ENCODE measurements at regions not wholly inside any gene's neighbourhood (a gene's known extent, or its start where the extent isn't known, plus 50 kb on each side); places are given as distances from the start of the nearest gene placed in this dataset.

DNA sequence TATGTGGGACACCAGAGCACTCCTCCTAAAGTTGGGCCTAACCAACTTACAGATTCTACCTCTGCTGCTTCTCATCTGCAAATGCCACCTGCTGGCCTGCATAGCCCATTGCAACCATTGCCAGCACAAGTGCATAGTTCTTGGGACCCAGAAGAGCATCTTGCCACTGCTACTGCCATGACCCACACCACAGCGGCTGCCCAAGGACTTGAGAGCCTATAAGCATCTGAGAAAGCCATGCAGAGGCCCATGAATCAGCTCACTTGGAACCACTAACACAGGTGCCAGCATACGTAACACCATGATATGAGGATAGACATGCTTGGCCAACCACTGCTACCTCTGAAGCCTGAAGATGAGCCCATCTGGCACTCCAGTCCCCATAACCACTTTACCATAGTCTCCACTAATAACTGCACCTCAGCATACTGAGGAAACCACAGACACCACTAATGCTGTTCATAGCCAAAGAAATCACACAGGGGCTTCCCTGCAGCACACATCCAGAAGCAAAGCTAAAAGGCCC, 258.1 kb upstream of the AGTR2 start:
- TF ChIP-seq GATA2 (IDR thresholded peaks at IDR 0.05; ENCODE audit: low read depth, low read length) (no peak), GATA3 (IDR thresholded peaks at IDR 0.05; ENCODE audit: low read depth, low read length) (no peak)
